GM21786 (cell line): ENCODE measurements at regions not wholly inside any gene's neighbourhood (a gene's known extent, or its start where the extent isn't known, plus 50 kb on each side); places are given as distances from the start of the nearest gene placed in this dataset.
"Not testable (repeated sequence)": the region's sequence is repeated elsewhere in the genome, so short reads cannot be mapped to it uniquely, and the experiment has no call there.

Experiments used
- ATAC-seq: cut with Tn5 transposase; IDR thresholded peaks from one replicate; pipeline ENCODE4 v1.9.1; 2021; ENCODE audit not compliant: unreplicated experiment

DNA sequence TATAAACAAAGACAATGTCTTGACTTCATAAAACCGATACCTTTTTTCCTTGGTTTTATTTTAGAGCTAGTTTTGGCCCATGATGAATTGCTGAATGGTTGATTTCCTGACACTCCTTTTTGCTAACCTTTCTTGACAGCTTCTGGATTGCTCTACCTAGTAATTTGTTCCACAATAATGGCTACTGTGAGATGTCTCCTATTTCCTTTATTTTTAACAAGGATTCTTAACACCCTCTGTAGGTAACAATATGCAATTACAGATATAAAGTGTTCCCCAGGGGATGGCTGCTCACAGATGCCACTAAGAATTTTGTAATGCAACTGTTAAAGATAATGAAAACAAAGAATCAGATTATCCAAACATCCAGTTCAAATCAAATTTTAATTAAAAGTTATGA, 100.8 kb upstream of the ATP5MC3 start:
- peak; percentile 76 for ATAC-seq

DNA sequence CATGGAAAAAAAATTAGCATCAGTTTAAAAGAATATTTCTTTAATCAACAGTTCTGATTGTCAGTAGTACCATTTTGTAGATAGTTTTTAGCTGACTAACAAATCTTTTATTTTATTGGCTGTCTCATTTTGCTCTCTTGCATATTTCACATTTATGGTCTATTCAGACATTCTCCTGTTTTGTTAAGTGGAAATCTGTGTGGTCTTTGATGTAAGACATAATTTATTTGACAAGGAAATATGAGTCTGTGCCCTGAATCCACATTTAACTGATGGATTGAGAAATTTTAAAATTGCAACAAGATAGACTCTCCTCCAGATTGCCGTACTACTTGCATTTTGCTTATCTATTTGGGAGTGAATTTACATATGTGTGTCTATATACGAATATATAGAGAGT, 96.3 kb upstream of the ATP5MC3 start:
- ATAC-seq, result no peak

DNA sequence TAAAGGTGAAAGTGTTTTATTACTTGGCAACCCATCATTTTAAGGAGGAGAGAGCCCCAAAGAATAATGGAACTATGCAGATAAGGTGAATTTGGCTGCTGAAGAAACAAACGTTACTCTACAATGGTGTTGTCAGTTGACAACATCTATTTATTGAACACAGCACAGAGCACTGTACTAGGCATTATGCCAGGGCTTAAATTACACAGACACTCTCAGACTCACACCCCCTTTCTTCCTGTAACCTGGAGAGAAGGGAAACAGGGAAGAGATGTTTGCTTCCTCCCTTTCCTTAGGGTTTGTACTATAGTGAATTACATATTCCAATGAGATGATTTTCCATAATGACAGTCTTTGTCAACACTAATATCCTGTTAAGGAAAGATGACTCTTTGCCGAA, 94.0 kb upstream of the ATP5MC3 start:
- ATAC-seq, result no peak

DNA sequence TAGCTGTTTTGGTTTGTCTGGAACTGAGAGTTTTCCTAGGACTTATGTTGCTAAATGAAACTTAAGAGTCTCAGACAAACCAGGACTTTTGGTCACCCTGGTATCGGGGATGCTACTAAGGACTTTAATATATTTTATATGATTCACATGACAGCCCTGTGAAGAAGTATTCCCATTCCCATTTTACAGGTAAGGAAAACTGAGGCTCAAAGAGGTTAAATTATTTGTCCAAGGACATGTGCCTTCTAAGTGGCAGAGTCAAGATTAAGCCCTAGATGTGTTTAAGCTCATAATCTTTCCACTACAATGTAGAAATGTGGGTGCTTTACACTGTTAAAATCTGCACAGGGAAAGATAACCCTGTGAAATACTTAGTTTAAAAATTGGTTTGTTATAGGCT, 77.7 kb upstream of the ATP5MC3 start:
- ATAC-seq, result no peak

DNA sequence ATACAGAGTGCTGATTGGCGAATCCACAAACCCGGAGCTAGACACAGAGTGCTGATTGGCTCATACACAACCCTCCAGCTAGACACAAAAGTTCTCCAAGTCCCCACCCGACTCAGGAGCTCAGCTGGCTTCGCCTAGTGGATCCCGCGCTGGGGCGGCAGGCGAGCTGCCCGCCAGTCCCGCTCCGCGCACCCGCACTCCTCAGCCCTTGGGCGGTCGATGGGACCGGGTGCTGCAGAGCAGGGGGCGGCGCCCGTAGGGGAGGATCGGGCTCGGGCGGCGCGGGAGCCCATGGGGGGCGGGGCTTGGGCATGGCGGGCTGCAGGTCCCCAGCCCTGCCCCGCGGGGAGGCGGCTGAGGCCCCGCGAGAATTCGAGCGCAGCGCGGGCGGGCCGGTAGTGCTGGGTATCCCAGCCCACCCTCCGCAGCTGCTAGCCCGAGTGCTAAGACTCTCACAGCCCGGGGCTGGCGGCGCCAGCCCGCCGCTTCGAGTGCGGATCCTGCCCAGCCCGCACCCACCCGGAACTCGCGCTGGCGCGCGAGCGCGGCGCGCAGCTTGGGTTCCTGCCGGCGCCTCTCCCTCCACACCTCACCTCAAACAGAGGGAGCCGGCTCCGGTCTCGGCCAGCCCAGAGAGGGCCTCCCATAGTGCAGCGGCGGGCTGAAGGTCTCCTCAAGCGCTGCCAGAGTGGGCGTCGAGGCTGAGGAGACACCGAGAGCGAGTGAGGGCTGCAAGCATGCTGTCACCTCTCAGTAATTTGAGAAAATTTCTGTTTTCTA, 75.5 kb upstream of the ATP5MC3 start:
- ATAC-seq, result no peak

DNA sequence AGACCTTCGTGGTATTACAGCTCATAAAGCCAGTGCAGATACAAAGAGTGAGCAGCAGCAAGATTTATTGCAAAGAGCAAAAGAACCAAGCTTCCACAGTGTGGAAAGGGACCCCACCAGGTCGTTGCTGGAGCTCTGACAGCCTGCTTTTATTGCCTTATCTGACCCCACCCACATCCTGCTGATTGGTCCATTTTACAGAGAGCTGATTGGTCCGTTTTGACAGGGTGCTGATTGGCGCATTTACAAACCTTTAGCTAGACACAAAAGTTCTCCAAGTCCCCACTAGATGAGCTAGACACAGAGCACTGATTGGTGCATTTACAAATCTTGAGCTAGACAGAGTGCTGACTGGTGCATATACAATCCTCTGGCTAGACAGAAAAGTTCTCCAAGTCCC, 74.9 kb upstream of the ATP5MC3 start:
- not testable (repeated sequence) for ATAC-seq

DNA sequence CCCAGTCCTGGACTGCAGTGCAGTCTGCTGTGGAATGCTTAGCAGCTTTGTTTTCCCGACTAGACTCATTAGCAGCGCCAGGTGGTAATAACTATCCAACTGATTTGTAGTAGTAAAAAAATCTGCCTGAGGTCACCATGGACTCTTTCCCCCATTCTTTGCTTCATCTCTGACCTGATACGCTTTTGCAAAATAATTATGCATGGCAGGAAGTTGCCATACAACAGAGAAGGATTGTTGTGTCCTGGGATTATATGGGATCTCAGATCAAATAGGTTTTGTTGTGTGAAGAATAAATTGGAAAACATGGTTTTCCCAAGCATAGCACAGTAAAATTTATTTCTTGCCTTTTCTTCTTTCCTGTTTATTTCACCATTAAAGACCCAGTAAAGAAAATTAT, 72.4 kb upstream of the ATP5MC3 start:
- no peak for ATAC-seq

DNA sequence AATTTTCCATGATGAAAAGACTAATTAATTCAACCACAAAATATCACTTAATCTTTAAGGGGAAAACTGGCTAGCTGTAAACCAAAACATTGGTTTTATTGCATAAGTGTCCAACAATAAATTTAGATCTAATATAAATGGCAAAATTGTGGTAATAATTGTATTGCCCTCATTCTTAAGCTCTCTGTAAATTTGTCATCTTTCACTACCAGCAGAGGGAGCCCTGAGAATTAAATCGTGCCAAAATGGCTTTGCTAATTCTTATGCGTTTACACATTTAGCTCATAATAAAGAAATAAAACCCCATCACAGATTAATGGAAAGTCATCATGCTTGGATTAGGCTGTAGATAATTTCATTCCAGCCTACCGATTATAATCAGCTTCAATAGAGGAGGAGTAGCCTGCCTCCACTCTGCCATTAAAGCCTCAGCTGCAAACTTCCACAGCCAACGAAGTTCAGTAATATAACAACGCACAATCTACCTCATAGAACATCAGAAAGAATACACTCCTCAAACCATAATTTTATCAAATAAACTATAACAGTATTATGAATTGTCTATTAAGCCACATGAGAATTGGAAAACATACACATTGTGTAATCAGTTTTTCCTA, 70.0 kb upstream of the ATP5MC3 start:
- ATAC-seq, result no peak

DNA sequence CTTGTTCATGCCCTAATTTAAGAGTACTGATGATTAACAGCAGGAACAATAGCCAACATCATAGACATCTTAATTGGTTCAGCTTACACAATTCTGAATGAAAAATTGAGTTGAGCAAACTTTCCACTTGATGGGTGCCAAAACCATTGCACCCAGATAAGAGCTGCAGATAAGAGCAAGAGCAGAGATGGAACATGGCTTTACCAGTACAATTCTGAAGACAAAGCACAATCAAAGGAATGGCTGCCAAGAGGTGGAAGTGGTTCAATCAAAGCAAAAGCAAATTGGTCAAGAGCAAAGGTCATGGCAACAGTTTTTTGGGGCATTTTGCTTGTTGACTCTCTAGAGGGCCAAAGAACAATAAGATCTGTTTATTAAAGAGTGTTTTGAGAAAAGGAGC, 65.6 kb upstream of the ATP5MC3 start:
- no peak for ATAC-seq

DNA sequence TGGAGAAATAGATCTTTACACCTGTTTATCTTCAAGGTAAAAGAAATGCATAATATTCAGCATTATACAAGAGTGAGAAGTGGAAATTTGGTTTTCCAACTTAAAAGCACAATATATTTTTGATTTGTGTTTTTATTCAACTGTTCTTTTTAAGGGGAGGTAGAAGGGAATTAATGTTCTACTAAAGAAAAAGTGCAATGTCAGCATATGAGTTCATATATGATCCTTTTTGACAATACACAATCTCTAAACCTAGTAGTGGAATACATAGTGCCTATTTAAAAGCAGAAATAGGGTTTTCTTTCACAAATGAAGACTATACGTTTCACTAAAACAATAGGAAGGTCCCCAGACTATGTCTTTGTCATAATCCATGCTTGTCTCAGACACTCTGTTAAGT, 63.2 kb upstream of the ATP5MC3 start:
- ATAC-seq, result no peak

DNA sequence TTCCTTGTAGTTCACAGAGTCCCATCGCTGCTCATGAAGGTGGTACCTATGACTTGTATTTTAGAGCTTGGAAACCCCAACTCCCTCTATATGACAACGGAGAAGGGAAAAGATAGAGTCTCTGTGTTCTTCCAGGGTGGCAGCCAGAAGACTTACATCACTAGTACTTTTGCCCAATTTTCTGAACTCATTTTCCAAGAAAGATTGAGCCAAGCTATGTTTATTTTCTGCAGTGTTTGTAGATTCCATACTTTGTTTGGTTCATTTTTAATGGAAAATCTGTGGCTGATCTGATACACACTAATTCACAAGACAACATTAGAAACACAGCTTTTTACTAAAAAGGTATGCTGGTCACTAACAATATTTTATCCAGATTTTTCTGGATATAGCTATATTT, 60.2 kb upstream of the ATP5MC3 start:
- ATAC-seq, result no peak

DNA sequence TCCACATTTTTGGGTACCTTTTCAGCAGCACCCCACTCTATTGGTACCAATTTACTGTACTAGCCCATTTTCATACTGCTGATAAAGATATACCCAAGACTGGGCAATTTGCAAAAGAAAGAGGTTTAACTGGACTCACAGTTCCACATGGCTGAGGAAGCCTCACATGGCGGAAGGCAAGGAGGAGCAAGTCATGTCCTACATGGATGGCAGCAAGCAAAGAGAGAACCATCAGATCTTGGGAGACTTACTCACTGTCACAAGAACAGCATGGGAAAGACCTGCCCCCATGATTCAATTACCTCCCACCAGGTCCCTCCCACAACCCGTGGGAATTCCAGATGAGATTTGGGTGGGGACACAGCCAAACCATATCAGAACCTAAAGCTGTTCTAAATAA, 58.5 kb upstream of the ATP5MC3 start:
- not testable (repeated sequence) for ATAC-seq

DNA sequence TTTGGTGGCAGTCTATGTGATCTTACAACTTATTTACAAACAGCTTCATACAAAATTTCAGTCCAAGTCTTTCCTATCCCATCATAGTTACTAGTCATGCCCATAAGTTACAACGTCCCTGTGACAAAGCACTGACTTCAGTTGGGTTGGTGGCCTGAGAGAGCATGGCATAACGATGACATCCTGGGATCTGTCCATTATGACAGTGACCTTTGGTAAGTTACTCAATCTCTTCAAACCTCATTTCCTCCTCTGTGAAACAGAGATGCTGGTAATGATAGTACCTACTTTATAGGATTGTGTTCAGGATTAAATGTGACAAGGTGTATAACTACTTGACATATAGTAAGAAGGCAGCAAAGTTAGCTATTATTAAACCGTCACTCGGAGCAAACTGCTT, 55.4 kb upstream of the ATP5MC3 start:
- ATAC-seq, result no peak

DNA sequence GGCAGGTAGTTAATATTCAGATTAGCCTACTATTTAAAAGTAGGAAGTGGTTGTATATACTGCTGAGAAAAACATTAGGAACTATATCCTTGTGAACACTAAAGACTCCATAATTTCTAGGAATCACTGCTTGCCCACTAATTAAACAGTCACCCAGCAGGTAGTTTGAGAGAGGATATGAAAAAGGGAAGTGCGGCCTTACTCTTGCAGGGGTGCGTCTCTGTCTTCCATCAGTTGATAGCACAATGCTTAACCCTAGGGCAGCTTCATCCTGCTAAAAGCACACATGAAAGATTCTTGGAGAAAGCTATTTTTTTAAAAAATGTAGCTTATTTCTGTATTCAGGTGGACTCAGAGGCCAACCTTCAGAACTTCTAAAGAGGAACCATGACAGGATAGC, 53.1 kb upstream of the ATP5MC3 start:
- peak; percentile 91 for ATAC-seq

DNA sequence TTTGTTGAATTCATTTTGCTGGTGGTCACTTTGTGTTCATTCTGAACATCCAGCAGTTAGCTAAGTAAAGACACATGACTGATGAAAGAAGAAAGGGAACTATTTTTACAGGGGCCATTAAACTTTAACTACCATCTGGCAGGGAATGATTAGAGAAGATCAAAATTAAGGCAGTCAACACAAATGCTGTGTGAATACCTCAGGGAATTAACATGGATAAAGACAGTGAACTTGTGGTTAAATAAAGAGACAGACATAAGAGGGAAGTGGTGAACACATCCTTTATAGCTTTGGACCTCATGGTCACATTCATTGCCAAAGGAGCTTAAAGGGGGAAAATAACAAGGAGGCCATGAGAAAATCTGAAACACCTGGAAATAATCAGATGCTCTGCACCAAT, 52.6 kb upstream of the ATP5MC3 start:
- ATAC-seq, result no peak

DNA sequence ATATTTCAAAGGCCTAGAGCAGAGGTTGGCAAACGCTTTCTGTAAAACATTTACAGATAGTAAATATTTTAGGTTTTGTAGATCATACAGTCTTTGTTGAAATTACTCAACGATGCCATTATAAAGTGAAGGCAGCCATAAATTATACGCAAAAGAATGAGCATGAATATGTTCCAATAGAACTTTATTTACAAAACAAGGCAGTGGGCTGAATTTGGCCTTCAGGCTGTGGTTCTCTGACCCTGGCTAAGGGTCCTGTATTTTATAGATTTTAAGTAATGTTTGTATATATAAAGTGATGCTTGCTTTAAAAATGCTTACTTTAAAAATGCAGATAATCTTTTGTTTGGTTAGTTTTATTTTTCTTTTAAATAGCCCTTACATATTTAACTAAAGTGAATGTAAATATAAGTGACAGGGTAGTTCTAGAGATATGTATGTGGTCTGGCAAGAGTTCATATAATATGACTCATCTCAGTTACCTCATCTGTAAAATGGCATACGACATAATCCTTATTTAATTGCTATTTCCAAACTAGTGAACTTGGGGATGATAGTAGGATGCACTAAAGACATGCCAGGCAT, 51.7 kb upstream of the ATP5MC3 start:
- no peak for ATAC-seq
